Erythroblast (primary cell): ENCODE measurements at regions not wholly inside any gene's neighbourhood (a gene's known extent, or its start where the extent isn't known, plus 50 kb on each side); places are given as distances from the start of the nearest gene placed in this dataset.

Source experiments
- GATA1 ChIP-seq: IDR thresholded peaks from 2 replicates; pipeline ENCODE4 v1.6.1; 2011; ENCODE audit warnings: low read depth, mild to moderate bottlenecking, control low read depth, low read length, moderate library complexity
- POLR2A ChIP-seq: IDR thresholded peaks from 2 replicates; pipeline ENCODE4 v1.6.1; 2011; ENCODE audit warnings: mild to moderate bottlenecking, low read length

DNA sequence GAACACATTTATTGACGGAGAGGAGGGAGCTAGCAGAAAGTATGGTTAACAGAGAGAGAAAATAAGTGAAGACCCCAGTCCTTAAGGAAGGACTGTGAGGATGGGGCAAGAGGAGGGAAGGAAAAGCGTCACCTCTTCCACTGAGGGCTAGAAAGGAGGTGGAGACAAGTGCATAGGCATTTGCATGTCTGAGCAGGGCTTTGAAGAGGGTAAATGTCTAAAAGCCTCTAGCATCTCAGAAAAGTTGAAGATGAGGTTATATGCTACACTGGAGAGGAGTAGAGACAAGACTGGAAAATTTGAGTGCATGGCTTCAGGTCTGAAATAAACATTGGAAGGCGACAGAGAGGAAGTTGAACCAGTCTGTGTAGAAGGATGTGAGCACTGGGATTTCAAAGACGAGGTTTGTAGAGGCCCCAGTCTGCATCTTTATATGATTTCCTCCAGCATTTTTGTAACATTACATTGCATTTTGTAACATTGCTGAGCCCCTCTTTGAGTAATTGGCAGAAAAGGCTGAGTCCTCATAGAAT is 98.5 kb upstream of the IFNG-AS1 start:
- TF ChIP-seq POLR2A = no peak
- no peak for TF ChIP-seq GATA1
